ENCODE measurements at regions not wholly inside any gene's neighbourhood (a gene's known extent, or its start where the extent isn't known, plus 50 kb on each side); places are given as distances from the start of the nearest gene placed in this dataset.

DNA sequence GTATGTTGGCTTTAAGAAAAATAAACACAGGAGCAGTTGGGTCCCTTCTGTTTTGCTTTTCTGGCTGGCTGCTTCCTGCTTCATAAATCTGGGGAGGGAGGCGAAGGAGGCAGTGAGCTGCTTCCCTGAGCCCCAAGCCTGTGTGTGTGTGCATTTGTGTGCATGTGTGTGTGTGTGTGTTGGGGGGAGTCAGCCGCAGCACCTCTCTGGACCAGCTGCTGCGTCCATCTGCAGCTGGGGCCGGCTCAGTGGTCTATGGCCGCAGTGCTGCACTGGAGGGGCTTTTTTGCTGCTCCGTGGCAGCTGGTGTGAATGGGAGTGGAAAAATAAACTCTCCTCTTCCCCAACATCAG lies 192.3 kb downstream of the RNF144A start:
- no peak overlapping the region for H4K91ac ChIP-seq (ENCODE audit: insufficient read length, low read depth, low read length)
- H2BK12ac ChIP-seq (ENCODE audit: insufficient read length, low read depth, low read length), result no peak overlapping the region
- Mint-ChIP-seq H3K27me3 (ENCODE audit: low read depth) (no peaks in the 10 kb centered on the region; the same call in 1 of the 2 replicates), H3K4me3 (no peak overlapping the region), H3K4me1 (peaks cover 17 to 19% of the 10 kb centered on the region in 2 experiments), H3K36me3 (ENCODE audit: insufficient read depth in 1 of 3, low read depth in 3 of 3) (peaks cover 0 to 18% (median 0%) of the 10 kb centered on the region in 3 experiments; a peak in 3 of 7 replicates), H3K27ac (peak overlapping the region in 1 of 3 experiments; percentile 83; a peak in 1 of 7 replicates), H3K9me3 (peaks cover 5 to 6% of the 10 kb centered on the region in 2 experiments; a peak in 1 of 5 replicates)
- no peak overlapping the region for H2BK5ac ChIP-seq (ENCODE audit: insufficient read length, low read length)
- no peak overlapping the region for H3K18ac ChIP-seq (ENCODE audit: insufficient read length, low read depth, low read length)
- no peak overlapping the region for H3K14ac ChIP-seq (ENCODE audit: insufficient read depth, low read length)
- no peaks in the 10 kb centered on the region for H3K79me2 ChIP-seq (ENCODE audit: insufficient read depth, low read length)
- no peak overlapping the region for H3K4me2 ChIP-seq (ENCODE audit: insufficient read depth, insufficient read length, low read length)
- H4K20me1 ChIP-seq (ENCODE audit: control insufficient read depth, insufficient read depth, insufficient read length), result no peaks in the 10 kb centered on the region
- no peak overlapping the region for H3K56ac ChIP-seq (ENCODE audit: insufficient read length, low read depth, low read length)
- H3K27me3 ChIP-seq (ENCODE audit: insufficient read depth, low read length), result no peaks in the 10 kb centered on the region
- no peak overlapping the region for H3K23ac ChIP-seq (ENCODE audit: insufficient read length, low read depth, low read length)
- no peak for DNase-seq
- no peak overlapping the region for H4K5ac ChIP-seq (ENCODE audit: insufficient read length, low read depth, low read length)
- no peak overlapping the region for H2AFZ ChIP-seq (ENCODE audit: low read length)
- TF ChIP-seq CTCF (conservative IDR thresholded peaks at IDR 0.05), result no peak
- H3K4me1 ChIP-seq (ENCODE audit: insufficient read depth, low read length), result no peaks in the 10 kb centered on the region
- no peaks in the 10 kb centered on the region for H3K23me2 ChIP-seq (ENCODE audit: insufficient read length, low read depth, low read length, poor library complexity, severe bottlenecking)
- no peak overlapping the region for H3T11ph ChIP-seq (ENCODE audit: low read length)
- no peak overlapping the region for H2BK120ac ChIP-seq (ENCODE audit: low read depth, low read length, poor library complexity, severe bottlenecking)
- H3K9ac ChIP-seq (ENCODE audit: extremely low read depth, insufficient read length, low read length), result no peak overlapping the region
- no peak overlapping the region for H2BK20ac ChIP-seq (ENCODE audit: low read depth, low read length, poor library complexity, severe bottlenecking)
- WGBS (ENCODE audit: extremely low coverage, insufficient read length, low lambda C conversion rate), result no CpG with 5 or more reads among the region's 6 CpGs
- H4K8ac ChIP-seq (replicated peaks; ENCODE audit: insufficient read length, low read depth, low read length), result no peak overlapping the region
- no peak overlapping the region for H3K27ac ChIP-seq (ENCODE audit: insufficient read length, low read depth, low read length)
- no peak overlapping the region for H2AK5ac ChIP-seq (ENCODE audit: insufficient read length, low read length)
- no peaks in the 10 kb centered on the region for H3K9me3 ChIP-seq (ENCODE audit: control insufficient read depth, low read depth, low read length)
- no peak overlapping the region for H2BK15ac ChIP-seq (ENCODE audit: low read depth, low read length)
- no peaks in the 10 kb centered on the region for H3K79me1 ChIP-seq (ENCODE audit: insufficient read depth, low read depth, low read length, poor library complexity, severe bottlenecking)
- no peak overlapping the region for H3K4ac ChIP-seq (ENCODE audit: low read depth, low read length)

Data from H9 (cell line).